OCI-LY3 (cell line): ENCODE measurements at regions not wholly inside any gene's neighbourhood (a gene's known extent, or its start where the extent isn't known, plus 50 kb on each side); places are given as distances from the start of the nearest gene placed in this dataset.

Experiments
- H2AFZ ChIP-seq: fragments of 200-600, 300-600 bp; shearing (Covaris generic); 2 replicates; pipeline ENCODE4 v1.6.0; 2014; ENCODE audit warnings: antibody characterized with exemption, low read depth, low read length
- H3K27ac ChIP-seq: fragments of 200-600, 300-600 bp; sonication (generic); 2 replicates; pipeline ENCODE4 v1.5.1; 2014; ENCODE audit warnings: mild to moderate bottlenecking, low read length, moderate library complexity, mixed read lengths
- H3K27me3 ChIP-seq: fragments of 200-600, 300-600 bp; sonication (generic); 2 replicates; pipeline ENCODE4 v1.6.1; 2014; ENCODE audit warnings: low read depth, low read length, mixed read lengths
- H3K36me3 ChIP-seq: fragments of 200-600, 300-600 bp; sonication (generic); replicated peaks from 2 replicates; pipeline ENCODE3; 2014; ENCODE audit warnings: low read depth, low read length, mixed read lengths
- H3K4me1 ChIP-seq: fragments of 300-600, 200-600 bp; sonication (generic); 2 replicates; pipeline ENCODE4 v1.6.1; 2014; ENCODE audit warnings: low read length, mixed read lengths
- H3K4me2 ChIP-seq: fragments of 200-600, 300-600 bp; sonication (generic); 2 replicates; pipeline ENCODE4 v1.6.1; 2014; ENCODE audit warnings: low read length, mixed read lengths
- H3K4me3 ChIP-seq: fragments of 300-600, 200-600 bp; sonication (generic); 2 replicates; pipeline ENCODE4 v1.5.1; 2014; ENCODE audit warnings: antibody characterized with exemption, mild to moderate bottlenecking, low read length, moderate library complexity
- H3K79me2 ChIP-seq: fragments of 300-600, 200-600 bp; shearing (Covaris generic); 2 replicates; pipeline ENCODE4 v1.6.1; 2014; ENCODE audit warnings: mild to moderate bottlenecking, low read length, mixed read lengths
- H3K9ac ChIP-seq: fragments of 300-600, 200-600 bp; shearing (Covaris generic); 2 replicates; pipeline ENCODE4 v1.6.0; 2014; ENCODE audit warnings: mild to moderate bottlenecking, low read length, moderate library complexity
- H3K9me3 ChIP-seq: fragments of 200-600, 300-600 bp; shearing (Covaris generic); 2 replicates; pipeline ENCODE4 v1.6.1; 2014; ENCODE audit warnings: low read length, mixed read lengths; ENCODE audit not compliant: insufficient read depth
- H4K20me1 ChIP-seq: fragments of 200-600, 300-600 bp; sonication (generic); 2 replicates; pipeline ENCODE4 v1.6.1; 2016; ENCODE audit warnings: low read length, mixed read lengths; ENCODE audit not compliant: insufficient read depth
- EZH2phosphoT487 ChIP-seq: fragments of 200-600 bp; shearing (Covaris generic); IDR thresholded peaks from 2 replicates; pipeline ENCODE4 v1.6.1; 2018; ENCODE audit warnings: antibody characterized with exemption, mixed run types, low read depth
- TF ChIP-seq, protein P1 (sequence below): fragments of 200-600, 300-600 bp; sonication (generic); IDR thresholded peaks from 2 replicates; pipeline ENCODE4 v1.5.1; 2014; ENCODE audit warnings: antibody characterized with exemption, low read length, low read depth

DNA sequence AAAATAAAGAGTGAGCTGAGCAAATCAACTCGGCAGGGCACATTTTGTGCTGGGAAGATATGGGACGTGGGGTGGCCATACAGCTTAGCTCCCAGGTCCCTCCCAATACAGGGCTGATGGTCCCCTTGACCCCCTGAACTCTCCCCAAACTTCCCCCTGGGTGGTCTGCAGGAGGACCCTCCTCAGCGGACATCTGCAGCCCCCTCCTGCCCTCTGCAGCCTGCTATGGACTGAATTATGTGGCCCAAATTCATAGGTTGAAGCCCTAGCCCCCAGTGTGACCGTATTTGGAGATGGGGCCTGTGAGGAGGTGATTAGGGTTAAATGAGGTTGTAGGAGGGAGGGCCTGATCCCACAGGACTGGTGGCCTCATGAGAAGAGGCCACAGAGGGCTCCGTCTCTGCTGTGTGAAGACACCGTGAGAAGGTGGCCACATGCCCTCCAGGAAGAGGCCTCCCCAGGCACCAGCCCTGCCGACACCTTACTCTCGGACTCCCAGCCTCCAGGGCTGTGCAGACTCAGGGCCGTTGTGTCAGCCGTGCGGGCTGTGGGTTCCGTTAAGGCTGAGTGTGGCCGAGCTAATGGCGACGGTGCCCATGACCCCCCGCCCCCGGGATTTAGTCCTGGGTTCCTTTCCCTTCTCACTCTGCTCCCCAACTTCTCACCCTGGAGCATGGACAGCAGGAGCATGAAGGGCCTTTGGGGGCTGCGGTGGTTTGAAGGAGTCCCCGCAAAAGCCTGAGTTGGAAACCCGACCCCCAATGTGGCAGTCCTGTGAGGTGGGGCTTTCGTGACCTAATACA lies 1042.8 kb downstream of the BRD1 start:
- Histone ChIP-seq H4K20me1 (no peaks in the 10 kb centered on the region), H3K9me3 (no peaks in the 10 kb centered on the region), H3K9ac (no peak overlapping the region), H3K36me3 (no peaks in the 10 kb centered on the region), H2AFZ (no peak overlapping the region), H3K4me2 (no peak overlapping the region), H3K27me3 (no peaks in the 10 kb centered on the region), H3K4me3 (no peak overlapping the region), H3K27ac (no peak overlapping the region), H3K4me1 (no peaks in the 10 kb centered on the region), H3K79me2 (no peaks in the 10 kb centered on the region)
- TF ChIP-seq, protein P1, sequence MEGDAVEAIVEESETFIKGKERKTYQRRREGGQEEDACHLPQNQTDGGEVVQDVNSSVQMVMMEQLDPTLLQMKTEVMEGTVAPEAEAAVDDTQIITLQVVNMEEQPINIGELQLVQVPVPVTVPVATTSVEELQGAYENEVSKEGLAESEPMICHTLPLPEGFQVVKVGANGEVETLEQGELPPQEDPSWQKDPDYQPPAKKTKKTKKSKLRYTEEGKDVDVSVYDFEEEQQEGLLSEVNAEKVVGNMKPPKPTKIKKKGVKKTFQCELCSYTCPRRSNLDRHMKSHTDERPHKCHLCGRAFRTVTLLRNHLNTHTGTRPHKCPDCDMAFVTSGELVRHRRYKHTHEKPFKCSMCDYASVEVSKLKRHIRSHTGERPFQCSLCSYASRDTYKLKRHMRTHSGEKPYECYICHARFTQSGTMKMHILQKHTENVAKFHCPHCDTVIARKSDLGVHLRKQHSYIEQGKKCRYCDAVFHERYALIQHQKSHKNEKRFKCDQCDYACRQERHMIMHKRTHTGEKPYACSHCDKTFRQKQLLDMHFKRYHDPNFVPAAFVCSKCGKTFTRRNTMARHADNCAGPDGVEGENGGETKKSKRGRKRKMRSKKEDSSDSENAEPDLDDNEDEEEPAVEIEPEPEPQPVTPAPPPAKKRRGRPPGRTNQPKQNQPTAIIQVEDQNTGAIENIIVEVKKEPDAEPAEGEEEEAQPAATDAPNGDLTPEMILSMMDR = no peak
- no peak for TF ChIP-seq EZH2phosphoT487

DNA sequence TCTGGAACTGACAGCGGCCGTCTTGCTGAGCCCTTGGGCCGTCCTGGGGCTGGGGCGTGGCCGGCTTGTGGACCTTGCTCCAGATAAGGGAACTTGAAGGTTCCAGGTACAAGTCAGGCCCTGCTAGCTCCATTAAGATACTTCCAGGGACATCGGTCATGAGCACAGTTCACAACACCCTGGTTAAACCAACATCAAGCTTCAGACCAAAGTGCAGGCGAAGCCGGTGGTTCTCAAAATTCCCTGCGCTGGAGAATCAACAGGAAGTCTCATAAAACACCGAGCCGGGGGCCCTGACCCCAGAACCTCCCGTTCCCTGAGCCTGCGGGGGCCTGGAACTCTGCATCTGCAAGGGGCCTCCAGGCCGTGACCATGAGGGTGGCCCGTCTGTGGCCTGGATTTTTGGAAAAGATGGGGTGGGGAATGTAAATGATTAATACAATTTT lies 1043.8 kb downstream of the BRD1 start:
- Histone ChIP-seq H3K27ac (no peak overlapping the region), H3K4me3 (no peak overlapping the region), H3K4me1 (no peaks in the 10 kb centered on the region), H2AFZ (no peak overlapping the region), H3K9ac (no peak overlapping the region), H3K79me2 (no peaks in the 10 kb centered on the region), H3K27me3 (no peaks in the 10 kb centered on the region), H3K36me3 (no peaks in the 10 kb centered on the region), H4K20me1 (no peaks in the 10 kb centered on the region), H3K9me3 (no peaks in the 10 kb centered on the region), H3K4me2 (no peak overlapping the region)
- TF ChIP-seq, protein P1 = no peak
- no peak for TF ChIP-seq EZH2phosphoT487

DNA sequence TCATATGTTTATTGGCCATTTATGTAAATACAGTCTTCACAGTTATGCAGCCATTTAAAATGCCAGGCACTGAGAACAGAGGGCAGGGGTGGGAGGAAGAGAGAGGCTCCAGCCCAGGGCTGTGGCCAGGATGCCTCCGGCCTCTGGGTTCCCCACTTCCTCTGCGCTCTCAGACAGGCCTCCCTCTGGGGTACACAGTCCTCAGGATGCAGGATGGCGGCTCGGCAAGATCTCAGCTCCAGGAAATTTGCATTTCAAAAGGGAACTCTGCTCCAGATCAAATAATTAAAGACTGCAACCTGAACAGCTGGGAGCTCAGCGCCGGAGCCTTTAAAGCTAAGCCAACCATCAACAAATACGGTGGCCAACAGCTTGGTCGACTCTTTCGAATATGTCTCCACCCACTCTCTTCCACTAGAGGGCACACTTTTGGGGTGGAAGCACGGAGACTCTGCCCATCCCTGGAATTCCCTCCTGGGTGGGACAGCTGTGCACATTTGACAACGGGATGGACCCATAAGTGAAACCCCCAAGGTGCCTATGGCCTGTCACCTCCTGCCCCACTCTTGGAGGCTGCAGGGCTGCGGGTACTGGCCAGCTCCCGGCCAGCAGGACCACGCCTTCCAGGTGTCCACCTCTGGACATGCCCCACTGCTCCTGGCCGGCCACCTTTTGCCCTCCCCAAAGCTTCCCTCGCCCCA lies 1044.7 kb downstream of the BRD1 start:
- TF ChIP-seq, protein P1 = no peak
- H3K27me3 ChIP-seq = no peaks in the 10 kb centered on the region
- H3K4me1 ChIP-seq = no peaks in the 10 kb centered on the region
- no peak overlapping the region for H2AFZ ChIP-seq
- H3K27ac ChIP-seq = no peak overlapping the region
- H3K4me2 ChIP-seq = no peak overlapping the region
- no peaks in the 10 kb centered on the region for H4K20me1 ChIP-seq
- H3K4me3 ChIP-seq = no peak overlapping the region
- no peaks in the 10 kb centered on the region for H3K36me3 ChIP-seq
- no peaks in the 10 kb centered on the region for H3K9me3 ChIP-seq
- no peak overlapping the region for H3K9ac ChIP-seq
- H3K79me2 ChIP-seq = no peaks in the 10 kb centered on the region

DNA sequence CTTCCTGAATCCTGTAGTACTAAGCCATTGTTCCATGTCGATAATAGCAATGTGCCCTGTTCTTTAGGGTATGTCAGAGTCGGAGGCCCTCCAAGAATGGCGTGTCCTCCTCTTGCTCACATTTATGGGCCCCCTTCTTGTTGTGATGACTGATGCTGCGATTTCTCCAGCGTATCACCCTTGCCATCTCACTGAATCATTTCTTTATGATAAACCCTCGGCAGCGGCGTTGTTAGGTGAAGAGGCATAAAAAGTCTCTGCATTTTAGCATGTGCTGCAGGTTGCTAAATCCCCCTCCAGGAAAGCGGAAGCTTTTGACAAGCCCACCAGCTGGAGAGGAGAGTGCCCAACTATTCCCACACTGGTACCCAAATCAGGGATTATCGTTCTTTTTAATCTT lies 1045.3 kb downstream of the BRD1 start:
- Histone ChIP-seq H3K9me3 (no peaks in the 10 kb centered on the region), H3K36me3 (no peaks in the 10 kb centered on the region), H3K4me2 (no peak overlapping the region), H3K4me1 (no peaks in the 10 kb centered on the region), H2AFZ (no peak overlapping the region), H3K4me3 (no peak overlapping the region), H3K27ac (no peak overlapping the region), H3K79me2 (no peaks in the 10 kb centered on the region), H4K20me1 (no peaks in the 10 kb centered on the region), H3K27me3 (no peaks in the 10 kb centered on the region), H3K9ac (no peak overlapping the region)
- TF ChIP-seq, protein P1 = no peak
- TF ChIP-seq EZH2phosphoT487 = no peak
